8988T (cell line): ENCODE measurements at regions not wholly inside any gene's neighbourhood (a gene's known extent, or its start where the extent isn't known, plus 50 kb on each side); places are given as distances from the start of the nearest gene placed in this dataset.

Experiments
- DNase-seq: peaks from one replicate; pipeline ENCODE4 v3.0.0; 2011

DNA sequence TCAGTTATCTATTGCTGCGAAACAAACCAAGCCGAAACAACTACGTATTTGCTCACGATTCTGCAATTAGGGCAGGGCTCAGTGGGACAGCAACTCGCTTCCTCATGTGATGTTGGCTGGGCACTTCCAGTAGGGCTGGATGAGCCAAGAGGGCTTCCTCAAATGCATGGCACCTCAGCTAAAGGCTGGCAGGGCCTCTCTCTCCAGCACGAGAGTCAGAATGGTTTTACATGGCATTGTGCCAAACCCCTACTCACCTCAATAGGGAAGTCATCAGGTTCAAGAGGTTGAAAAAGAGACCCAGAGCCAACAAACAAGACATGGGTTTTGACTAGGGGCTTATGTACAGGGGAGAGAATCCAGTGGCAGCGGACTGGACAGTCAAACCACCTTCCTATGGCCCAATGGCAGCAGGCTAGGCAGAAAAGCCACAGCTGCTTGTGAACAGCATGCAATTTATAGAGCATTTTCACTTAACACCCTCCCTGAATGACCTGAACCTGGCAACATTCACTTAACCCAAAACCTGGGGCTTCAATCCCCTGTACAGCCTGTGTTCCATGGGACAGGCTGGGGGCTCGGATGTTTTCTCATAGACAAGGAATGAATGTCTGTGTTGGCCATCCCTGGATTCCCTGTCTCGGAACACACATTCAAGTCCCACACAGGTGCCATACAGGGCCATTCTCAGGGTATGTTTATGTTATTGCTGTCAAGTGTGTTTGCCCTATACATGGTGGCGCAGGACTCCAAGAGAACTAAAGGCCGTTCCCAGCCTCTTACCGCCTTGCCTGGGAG is 154.2 kb upstream of the NAV2 start:
- no peak for DNase-seq

GRCh38 chr11:19557720-19558140 is 154.9 kb upstream of the NAV2 start:
- DNase-seq, result peak; percentile 51

DNA sequence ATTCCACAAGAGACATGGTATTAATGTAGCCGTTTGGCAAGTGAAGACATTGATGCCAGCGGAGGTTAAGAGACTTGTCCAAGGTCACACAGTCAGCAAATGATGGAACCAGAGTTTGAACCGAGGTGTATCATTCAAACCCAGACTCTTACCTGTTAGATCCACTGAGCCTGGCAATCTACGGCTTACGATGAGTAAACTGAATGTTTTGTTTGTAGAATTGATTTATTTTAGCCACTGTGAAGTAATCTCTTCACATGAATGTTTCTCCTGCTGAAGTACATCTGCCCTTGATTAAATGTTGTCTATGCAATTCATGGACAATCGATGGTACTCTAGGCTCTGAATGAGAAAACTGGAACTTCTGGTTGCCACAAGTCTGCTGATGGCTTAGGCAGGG is 155.5 kb upstream of the NAV2 start:
- DNase-seq, result no peak

- no peak for DNase-seq
Measured at GRCh38 chr11:19555266-19555665, 157.4 kb upstream of the NAV2 start.

GRCh38 chr11:19553683-19554333 is 158.8 kb upstream of the NAV2 start:
- peak; percentile 54 for DNase-seq

DNA sequence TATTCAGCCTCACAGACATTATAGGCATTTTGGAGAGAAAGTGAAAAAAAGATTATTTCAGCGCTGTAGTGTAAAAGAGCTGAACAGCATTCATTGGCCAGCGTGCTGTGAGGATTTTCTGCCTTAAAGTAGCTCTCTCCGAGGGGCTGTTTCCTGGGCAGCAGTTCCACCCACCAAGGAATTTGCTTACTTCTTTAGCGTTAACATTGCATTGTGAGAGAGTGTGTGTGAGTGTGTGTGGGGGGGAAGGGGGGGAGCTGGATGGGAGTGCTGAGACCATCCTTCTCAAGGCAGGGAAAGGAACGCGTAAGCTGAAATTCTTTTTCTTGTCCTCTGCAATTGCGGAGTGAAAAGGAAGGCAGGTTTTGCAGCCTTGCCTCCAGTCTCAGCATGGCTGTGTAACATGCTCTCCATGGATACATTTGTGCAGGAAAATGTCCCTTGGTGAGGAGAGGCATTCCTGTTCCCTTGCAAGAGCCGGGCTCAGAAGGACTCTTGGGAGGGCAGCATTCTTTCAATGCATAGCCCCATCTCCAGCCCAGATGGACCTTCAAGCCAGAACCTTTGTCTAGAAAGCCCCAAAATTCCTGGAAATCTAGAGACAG is 159.9 kb upstream of the NAV2 start:
- DNase-seq, result no peak

DNA sequence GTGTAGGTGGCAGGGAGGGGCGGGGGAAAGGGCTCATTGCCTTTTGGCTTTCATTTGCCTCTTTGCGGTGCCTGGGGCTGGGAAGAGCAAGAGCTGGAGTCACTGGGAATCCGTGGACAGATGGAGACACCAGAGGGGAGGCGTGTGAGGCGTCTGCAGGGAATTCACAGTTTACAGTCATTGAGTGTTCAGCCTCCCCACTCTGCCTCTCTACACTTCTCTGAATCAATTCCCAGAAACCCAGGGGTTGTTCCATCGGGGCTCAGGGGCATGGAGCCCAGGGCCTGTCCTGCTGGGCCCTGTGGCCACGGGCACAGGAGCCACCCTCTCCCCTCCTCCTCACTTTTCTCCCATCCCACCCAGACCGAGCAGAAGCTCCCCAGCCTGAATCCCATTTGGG is 160.5 kb upstream of the NAV2 start:
- DNase-seq, result no peak

- no peak for DNase-seq
Measured at GRCh38 chr11:19551457-19551856, 161.2 kb upstream of the NAV2 start.

DNA sequence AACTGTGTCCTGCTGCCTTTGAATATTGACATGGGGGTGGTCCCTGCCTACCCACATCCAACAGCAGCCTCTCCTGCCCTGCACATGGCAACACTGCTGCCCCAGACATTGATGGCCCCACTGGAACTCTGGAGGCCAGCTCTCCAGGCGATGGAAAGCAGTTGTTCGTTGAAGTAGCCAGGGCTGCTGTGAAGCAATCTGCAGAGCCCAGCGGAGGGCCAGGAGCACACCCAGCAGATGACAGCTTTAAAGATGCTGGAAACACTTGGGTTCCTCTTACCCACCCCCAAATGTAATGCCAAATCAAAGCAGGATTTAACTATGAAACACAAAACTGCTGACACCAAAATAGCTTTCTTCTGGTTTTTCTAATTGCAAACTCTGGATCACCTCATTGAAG is 165.6 kb upstream of the NAV2 start:
- DNase-seq, result no peak

DNA sequence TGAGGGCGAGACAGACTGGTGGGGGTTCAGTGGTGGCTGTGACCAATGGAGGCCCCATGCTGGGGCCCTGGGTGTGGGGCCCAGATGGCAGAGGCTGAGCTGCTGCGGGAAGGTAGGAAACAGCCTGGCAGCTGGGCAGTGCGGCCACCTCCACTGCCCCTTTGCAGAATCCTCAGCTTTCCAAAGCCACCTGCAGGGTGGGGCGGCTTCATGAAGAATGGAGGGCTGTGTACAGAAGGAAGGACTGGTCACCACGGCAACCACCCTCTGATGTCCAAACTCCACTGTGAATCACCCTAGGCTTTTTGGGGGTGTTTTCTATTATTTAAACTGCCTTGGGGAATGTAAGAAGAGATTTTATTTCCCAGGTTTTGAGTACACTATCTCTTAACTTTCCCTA is 166.3 kb upstream of the NAV2 start:
- DNase-seq, result no peak

DNA sequence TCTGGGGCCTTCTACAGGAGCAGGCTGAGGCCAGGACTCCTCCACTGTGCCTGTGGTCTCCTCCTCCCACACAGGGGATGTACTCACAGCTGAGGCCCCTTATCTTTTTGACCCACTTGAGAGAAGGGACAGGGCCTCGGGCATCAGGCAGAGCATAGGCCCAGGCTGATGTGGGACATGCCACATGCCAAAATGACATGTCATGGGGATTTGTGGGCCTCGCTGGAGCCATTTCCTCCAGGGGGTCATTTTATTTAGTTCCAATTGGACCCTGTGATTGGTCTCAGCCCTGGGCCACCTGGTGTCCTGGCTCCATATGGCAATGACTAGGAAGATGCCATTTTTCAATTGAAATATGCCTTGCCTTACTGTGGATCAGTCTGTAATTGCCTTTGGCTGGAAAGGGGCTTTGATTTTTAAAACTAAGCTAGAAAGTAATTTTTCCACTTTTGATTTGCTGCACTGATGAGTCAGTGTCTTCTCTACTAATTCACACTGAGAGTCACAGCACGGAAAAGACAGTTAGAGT is 171.1 kb upstream of the NAV2 start:
- DNase-seq, result no peak

DNA sequence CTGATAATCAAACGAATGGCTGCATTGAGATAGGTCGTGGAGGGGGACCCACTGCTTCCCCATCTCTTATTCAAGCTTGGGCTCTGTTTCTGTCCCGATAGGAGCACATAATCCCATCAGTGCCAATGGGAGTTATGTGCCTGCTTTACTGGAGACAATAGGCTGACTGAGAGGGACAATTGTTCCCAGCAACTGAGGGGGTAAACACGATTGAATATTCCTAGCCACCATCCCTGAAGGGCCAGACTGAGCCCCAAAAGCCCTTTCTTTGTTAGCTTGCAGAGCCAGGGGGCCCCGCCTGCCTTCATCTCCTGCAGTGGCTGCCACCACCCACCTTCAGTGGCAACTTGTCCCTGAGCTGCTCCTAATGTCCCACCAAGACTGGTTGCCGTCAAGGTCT is 172.8 kb upstream of the NAV2 start:
- no peak for DNase-seq

DNA sequence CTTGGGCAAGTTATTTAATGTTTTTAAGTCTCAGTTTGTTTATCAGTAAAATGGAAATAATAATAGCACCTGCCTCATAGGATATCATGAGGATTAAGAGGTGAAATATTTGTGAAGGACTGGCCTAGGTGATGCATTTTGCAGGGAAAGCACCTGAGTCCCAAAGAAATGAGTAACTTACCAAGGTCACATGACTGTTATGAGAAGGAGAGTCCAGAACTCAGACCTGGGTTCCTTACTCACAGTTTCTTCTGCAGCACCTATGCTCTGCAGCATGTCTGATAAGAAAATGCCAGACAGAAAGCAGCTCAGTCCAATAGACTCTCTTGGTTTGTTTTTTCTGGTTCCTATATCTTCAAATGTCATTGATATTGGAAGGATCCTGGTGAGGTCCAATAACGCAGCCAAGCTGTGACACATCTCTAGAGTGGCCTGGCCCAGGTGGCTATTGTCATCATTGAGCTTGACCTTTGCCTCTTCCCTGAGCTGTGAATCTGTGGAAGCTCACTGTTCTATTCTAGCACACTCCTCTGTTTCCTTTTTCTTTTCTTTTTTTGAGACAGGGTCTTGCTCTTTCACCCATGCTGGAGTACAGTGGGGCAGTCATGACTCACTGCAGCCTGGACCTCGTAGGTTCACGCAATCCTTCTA is 174.7 kb upstream of the NAV2 start:
- DNase-seq, result no peak

GRCh38 chr11:19536131-19536530 is 176.5 kb upstream of the NAV2 start:
- DNase-seq, result no peak

DNA sequence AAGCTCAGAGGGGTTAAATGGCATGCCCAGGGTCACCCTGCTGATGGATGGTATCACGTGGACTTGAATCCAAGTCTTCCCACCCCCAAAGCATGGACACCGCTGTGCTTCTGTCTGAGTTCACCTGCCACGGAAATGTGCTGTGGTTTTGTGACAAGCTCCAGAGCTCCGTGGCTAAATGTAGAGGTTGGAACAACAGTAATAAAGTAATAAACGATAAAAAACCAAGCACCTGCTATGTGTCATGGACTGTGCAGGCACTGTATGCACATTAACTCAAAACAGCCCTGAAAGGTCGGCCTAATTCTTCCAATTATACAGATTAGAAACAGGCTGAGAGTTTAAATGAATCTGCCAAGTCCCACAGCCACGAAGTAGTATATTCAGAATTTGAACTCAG is 182.1 kb upstream of the NAV2 start:
- DNase-seq, result no peak

GRCh38 chr11:19526119-19526518 is 186.5 kb upstream of the NAV2 start:
- DNase-seq, result no peak

- no peak for DNase-seq
Measured at GRCh38 chr11:19525714-19526113, 186.9 kb upstream of the NAV2 start.

GRCh38 chr11:19525276-19525675 is 187.4 kb upstream of the NAV2 start:
- DNase-seq, result no peak

- no peak for DNase-seq
Measured at GRCh38 chr11:19524171-19524671, 188.4 kb upstream of the NAV2 start.

DNA sequence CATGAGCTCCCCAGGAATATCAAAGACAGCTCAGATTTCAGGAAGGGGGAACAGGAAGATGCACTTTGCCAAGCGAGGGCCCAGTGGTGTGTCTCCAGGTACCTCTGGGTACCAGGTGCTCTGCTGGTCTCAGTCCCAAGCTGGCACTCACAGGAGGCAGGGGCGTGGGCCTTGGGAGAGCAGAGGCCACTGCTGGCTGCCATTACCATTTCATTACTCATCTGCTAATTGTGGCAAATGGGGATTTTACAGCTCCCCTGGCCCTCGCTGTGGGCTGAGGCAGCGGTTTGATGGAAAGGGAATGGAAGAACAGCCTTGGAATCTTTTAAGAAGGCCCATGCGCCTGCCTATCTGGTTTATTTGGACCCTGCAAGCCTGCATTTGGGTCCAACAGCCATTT is 192.0 kb upstream of the NAV2 start:
- DNase-seq, result no peak

GRCh38 chr11:19519912-19520641 is 192.6 kb upstream of the NAV2 start:
- no peak for DNase-seq

GRCh38 chr11:19519353-19519752 is 193.3 kb upstream of the NAV2 start:
- no peak for DNase-seq

DNA sequence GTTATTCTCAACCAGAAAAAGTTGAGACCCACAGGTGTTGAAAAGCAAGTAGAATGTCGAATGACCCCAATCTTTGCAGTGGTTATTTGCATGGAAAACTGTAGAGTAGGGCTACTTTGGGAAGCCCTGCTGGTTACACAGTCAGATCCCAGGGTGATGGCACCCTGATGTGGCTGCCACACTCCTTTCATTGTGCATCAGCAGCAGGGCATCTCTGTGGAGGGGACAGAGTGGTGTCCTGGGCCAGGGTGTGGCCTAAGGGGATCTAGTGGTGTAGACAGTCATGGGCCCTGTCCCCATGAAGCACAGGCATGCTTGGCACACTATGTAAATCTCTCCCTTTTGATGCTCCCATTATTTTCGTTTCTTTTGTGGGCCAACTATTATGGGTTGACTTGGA is 199.4 kb upstream of the NAV2 start:
- no peak for DNase-seq
